Activated CD8-positive, alpha-beta memory T cell treated with anti-CD3 and anti-CD28 coated beads for 48 hours (primary cell): ENCODE measurements at regions not wholly inside any gene's neighbourhood (a gene's known extent, or its start where the extent isn't known, plus 50 kb on each side); places are given as distances from the start of the nearest gene placed in this dataset.

ENCODE experiments used
- DNase-seq, 3 experiments: peaks; one replicate each; pipeline ENCODE4 v3.0.0-alpha.2; 2020; ENCODE audit warnings: low read depth in 2 of 3, low spot score in 2 of 3

GRCh38 chr15:70268698-70269251, 171.1 kb upstream of the TLE3 start:
- no peak for DNase-seq

DNA sequence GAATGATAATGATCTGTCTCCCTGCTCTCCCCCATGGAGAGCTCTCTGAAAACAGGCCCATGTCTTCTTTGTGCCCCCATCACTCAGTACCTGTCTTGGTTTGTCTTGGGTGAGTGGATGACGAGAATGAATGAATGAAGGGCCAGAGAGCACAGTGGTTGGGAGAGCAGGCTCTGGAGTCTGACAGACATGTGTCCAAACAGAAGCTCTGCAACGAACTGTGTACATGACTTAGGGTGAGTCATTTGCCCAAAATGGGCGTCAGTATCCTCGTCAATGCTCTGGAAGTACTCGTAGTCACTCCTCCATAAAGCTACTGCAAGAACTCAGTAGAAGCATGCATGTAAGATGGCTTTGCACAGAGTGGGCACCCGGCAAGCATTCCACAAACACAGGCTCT, 170.2 kb upstream of the TLE3 start:
- no peak for DNase-seq

DNA sequence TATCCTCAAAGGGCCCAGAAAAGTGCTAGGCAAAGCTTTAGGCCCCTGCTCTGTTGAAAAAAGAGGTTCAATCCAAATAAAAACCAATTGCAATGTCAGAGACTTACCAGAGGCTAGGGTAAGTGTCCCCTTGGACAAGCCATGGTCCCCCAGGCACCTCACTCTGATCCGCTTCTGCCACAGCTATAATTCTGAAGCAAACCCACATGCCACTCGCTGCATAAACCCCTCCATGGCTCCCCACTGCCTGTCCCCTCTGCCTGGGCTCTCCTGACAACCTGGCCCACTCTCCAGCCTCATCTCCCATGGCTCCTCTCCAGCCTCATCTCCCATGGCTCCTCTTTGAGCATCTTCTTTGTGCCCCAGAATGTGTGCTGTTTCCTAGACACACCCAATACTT, 169.6 kb upstream of the TLE3 start:
- no peak for DNase-seq

DNA sequence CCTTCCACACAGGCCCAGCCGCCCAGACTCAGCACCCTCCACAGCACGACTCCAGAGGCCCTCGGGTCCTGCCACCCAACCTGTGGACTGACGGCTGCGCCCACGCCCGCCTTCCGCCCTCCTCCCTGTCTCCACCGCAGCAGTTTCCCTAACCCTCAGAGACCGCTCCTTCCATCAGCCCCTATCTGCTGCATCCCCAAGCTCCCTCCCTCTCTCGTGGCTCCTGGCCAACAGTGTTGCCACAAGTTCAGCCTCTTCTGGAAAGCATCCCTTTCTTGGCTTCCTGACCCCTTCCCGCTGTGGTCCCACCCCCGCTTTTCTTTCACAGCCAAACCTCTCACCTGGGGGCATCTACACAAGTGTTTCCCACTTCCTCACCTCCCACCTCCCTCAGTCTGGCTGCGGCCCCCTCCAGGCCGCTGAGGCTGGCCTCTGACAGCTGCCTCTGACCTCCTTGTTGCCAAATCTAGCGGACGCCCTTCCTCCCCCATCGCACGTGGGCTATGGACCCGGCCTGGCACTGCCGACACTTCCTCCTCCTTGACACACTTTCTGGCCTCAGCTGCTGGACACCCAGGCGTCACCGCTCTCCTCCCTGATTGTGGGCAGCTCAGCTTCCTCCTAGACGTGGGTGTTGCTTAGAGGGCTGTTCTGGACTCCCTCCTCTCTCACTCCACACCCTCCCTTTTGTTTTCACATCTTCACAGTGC, 168.8 kb upstream of the TLE3 start:
- no peak for DNase-seq

DNA sequence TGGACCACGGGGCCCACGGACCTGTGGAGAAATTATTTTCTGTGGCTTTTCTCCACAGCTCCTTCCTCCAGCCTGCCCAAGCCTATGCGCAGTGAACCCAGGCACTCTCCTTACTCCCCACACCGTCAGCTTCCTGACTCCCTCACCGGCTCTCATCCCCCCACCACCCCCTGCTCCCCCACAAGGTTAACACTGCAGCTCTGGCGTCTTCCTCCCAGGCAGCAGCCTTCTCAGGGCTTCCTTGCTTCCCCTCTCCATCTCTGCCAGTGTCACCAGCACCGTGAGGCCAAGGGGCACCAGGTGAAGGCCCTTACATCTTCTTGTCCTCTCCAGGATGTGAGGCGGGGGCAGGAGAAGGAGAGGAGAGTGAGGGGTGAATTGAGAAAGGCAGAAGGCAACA, 168.3 kb upstream of the TLE3 start:
- DNase-seq: no peak

GRCh38 chr15:70265466-70265978, 167.8 kb upstream of the TLE3 start:
- no peak for DNase-seq

- no peak for DNase-seq
Measured at GRCh38 chr15:70264738-70265465, 167.2 kb upstream of the TLE3 start.

- no peak for DNase-seq
Measured at GRCh38 chr15:70264014-70264582, 166.4 kb upstream of the TLE3 start.

GRCh38 chr15:70262591-70263274, 165.0 kb upstream of the TLE3 start:
- DNase-seq: no peak

GRCh38 chr15:70262171-70262570, 164.5 kb upstream of the TLE3 start:
- DNase-seq: no peak

GRCh38 chr15:70261083-70261482, 163.4 kb upstream of the TLE3 start:
- no peak for DNase-seq

DNA sequence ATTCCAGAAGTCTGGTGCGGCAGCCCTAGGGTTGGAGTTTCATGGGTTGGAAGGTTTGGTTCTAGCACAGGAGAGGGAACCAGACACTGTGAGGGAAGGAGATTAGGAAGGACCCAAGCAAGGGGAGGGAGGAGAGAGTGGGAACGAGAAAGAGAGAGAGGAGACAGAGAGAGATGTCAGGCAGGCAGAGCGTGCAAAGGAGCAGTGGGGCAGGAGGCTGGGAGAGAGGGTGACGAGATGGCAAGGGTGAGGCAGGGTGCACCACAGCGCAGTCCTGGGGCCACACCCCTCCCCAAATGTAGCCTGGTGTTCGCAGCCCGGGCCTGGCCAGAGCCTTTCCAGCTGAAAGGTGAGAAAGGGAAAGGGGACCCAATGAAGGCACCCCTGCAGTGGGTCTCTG, 162.9 kb upstream of the TLE3 start:
- DNase-seq: no peak

- no peak for DNase-seq
Measured at GRCh38 chr15:70259640-70260508, 162.2 kb upstream of the TLE3 start.

DNA sequence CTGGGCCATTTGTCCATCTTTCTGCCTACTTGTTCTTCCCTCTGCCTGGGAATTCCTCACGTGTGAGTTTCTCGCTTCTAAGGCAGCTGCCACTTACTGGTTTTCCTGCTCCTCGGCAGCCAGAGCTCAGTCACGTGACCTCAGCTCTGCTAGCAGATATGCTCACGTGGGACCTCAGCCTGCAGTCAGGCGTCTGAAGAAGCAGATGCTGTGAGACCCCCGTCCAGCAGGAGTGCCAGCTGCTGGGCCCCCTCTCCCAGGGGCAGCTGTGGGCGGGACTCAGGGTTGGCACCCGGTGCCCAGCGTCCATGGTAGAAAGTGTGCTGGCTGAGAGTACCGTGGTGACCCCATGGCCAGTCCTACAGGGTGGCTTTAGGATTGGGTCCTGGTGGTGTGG, 161.3 kb upstream of the TLE3 start:
- DNase-seq: no peak

DNA sequence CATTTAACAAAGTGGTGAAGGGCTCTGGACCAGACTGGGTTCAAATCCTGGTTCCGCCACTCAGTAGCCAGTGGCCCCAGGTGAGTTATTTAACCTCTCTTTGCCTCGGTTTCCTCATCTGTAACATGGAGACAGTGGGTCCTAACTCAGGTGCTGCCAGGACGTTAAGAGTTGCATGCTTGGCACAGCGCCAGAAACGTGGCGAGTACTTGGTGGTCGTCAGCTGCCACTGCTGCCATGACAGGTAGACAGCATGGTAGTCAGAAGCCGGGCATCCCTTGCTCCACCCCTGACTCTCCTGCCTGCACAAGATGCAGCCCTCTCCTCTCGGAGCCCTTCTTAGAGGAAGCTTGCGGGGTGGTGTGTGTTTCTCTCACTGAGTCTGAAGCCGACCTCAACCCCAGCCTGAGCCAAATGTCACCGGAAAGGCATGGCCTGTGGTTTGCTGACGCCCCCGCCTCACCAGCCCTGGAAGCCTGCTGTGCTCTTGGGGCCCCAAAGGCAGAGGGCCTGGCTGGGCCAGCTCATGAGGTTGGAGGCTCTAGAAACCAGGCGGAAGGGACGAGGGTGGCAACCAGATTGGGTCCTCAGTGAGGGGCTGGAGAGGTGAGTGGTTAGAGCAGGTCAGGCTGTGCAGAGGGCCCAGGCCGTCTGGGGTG, 160.8 kb upstream of the TLE3 start:
- peak; percentile 38 to 69 (median 68) for DNase-seq

DNA sequence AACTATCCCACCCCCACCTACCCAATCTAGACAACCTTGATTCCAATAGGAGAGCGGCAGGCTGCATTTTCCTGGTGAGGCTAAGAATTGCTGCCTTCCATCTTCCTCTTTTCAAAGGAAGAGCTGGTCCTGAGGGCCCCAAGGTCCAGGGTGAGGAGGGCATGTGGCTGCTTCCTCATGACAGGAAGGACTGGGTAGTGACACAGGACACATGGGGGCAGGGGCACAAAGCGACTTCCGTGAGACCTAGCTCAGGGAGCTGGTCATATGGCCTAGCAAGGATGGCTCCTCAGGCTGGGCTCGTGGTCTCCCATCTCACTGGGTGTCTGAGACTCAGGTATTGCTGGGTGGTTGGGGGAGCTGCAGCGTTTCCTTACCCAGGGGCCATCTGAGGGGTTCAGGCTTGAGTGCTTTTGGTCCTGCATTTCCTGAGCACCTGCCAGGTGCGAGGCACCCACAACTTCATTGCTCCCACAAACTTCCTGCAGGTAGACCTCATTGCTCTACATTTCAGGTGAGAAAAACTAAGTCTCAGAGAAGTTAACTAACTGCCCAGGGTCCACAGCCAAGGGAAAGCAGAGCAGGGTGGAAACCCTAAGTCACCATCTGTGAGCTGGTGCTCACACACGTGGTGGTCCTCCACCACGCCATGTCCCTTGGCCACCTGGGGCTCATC, 160.0 kb upstream of the TLE3 start:
- no peak for DNase-seq

DNA sequence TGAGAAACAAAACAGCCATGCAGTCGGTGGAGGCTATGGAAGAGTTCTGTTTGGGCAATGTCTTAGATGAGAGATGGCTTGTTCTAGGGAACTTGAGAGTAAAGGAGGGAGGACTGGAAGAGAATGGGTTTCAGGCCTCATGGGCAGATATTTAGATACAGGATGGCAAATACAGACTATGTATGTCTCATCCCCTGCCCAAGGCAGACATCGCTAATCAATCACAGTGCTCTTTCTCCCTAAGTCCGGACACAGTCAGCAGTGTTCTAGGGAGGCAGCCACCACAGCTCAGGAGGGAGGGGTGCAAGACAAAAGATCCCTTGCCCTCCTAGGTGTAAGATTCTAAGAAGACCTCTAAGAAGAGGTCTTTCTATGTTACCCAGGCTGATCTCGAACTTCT, 159.3 kb upstream of the TLE3 start:
- no peak for DNase-seq

DNA sequence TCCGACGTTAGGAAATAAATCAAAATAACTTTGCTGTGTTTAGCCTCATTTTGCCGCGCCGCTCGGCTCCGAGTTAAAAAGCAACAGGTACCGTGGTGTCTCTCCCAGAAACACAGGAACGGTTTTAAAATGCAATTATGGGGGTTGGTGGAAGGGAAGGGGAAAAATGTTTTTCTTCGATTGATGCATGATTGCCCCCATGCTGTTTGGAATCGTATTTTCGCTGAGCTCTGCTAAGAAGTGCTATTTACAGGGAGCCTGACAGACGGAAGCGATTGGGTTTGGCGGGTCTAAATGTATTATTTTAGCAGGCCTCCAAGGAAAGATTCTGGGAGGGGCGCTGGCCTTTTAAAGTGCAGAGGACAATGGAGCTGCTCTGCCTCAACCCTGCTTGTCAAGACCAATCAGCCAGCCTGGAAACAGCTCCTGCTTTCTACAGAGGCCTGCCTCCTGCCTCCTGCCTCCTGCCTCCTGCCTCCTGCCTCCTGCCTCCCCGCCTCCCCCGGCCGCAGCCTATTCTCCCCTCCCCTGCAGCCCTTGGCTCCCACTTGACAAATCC, 156.7 kb upstream of the TLE3 start:
- no peak for DNase-seq
